ENCODE measurements at regions not wholly inside any gene's neighbourhood (a gene's known extent, or its start where the extent isn't known, plus 50 kb on each side); places are given as distances from the start of the nearest gene placed in this dataset.

GRCh38 chr10:110431659-110432058 is 66.0 kb upstream of the DUSP5 start:
- no peak overlapping the region for H2AFZ ChIP-seq
- H3K79me2 ChIP-seq: no peaks in the 10 kb centered on the region
- no peaks in the 10 kb centered on the region for H3K9me3 ChIP-seq (ENCODE audit: low read depth)
- TF ChIP-seq CTCF (IDR thresholded peaks at IDR 0.05; ENCODE audit: poor library complexity): no peak
- no peak for TF ChIP-seq EZH2 (IDR thresholded peaks at IDR 0.05; ENCODE audit: borderline replicate concordance)
- no peak for TF ChIP-seq EZH2phosphoT487 (IDR thresholded peaks at IDR 0.05; ENCODE audit: low read depth, severe bottlenecking, unreplicated experiment)
- H3K4me2 ChIP-seq: no peak overlapping the region
- no peak overlapping the region for H3K27ac ChIP-seq
- H3K27me3 ChIP-seq: no peaks in the 10 kb centered on the region
- H3K4me3 ChIP-seq: no peak overlapping the region
- DNase-seq (ENCODE audit: low spot score): no peak
- no peaks in the 10 kb centered on the region for H3K9me2 ChIP-seq (replicated peaks; ENCODE audit: insufficient read depth)
- no peaks in the 10 kb centered on the region for H3K36me3 ChIP-seq (replicated peaks; ENCODE audit: insufficient read depth, low read depth)
- no peaks in the 10 kb centered on the region for H4K20me1 ChIP-seq (ENCODE audit: insufficient read depth, poor library complexity, severe bottlenecking)
- WGBS (ENCODE audit: low lambda C conversion rate, missing lambda C conversion rate): 84% methylated on average over 7 of the region's 7 CpGs
- peaks cover 3% of the 10 kb centered on the region for H3K4me1 ChIP-seq (ENCODE audit: insufficient read depth)

- 78% methylated on average over 4 of the region's 4 CpGs for WGBS (ENCODE audit: low lambda C conversion rate, missing lambda C conversion rate)
These were observed 65.6 kb upstream of the DUSP5 start for GRCh38 chr10:110432084-110432483.

DNA sequence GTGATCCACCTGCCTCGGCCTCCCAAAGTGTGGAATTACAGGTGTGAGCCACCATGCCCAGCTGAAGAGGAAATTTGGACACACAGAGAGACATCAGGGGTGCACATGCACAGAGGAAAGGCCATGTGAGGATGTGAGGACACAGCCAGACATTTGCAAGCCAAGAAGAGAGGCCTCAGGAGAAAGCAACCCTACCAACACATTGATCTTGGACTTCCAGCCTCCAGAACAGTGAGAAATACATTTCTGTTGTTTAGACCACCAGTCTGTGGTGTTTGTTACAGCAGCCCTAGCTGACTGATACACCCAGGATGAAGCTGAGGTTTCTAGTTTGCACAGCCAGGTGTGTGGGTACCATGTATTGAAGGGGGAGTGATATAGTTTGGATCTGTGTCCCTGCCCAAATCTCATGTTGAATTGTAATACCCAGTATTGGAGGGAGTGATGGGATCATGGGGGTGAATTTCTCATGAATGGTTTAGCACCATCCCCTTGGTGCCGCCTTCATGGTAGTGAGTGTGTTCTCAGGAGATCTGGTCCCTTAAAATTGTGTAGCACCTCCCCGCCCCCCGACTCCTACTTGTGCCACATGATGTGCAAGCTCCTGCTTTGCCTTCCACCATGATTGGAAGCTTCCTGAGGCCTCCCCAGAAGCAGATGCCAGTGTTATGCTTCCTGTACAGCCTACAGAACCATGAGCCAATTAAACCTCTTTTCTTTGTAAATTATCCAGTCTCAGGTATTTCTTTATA is 64.7 kb upstream of the DUSP5 start:
- Histone ChIP-seq H3K4me1 (ENCODE audit: insufficient read depth) (no peaks in the 10 kb centered on the region), H3K9me2 (replicated peaks; ENCODE audit: insufficient read depth) (no peaks in the 10 kb centered on the region), H3K4me3 (no peak overlapping the region), H3K9me3 (ENCODE audit: low read depth) (no peaks in the 10 kb centered on the region), H3K79me2 (no peaks in the 10 kb centered on the region), H3K4me2 (no peak overlapping the region), H2AFZ (no peak overlapping the region), H4K20me1 (ENCODE audit: insufficient read depth, poor library complexity, severe bottlenecking) (no peaks in the 10 kb centered on the region), H3K27me3 (no peaks in the 10 kb centered on the region), H3K27ac (no peak overlapping the region), H3K36me3 (replicated peaks; ENCODE audit: insufficient read depth, low read depth) (no peaks in the 10 kb centered on the region)
- WGBS (ENCODE audit: low lambda C conversion rate, missing lambda C conversion rate): 97% methylated on average over 4 of the region's 4 CpGs
- TF ChIP-seq CTCF (IDR thresholded peaks at IDR 0.05; ENCODE audit: poor library complexity) (no peak), EZH2 (IDR thresholded peaks at IDR 0.05; ENCODE audit: borderline replicate concordance) (no peak), EZH2phosphoT487 (IDR thresholded peaks at IDR 0.05; ENCODE audit: low read depth, severe bottlenecking, unreplicated experiment) (no peak)
- no peak for DNase-seq (ENCODE audit: low spot score)

More at GRCh38 chr10:110432084-110432483, 65.6 kb upstream of the DUSP5 start:
- TF ChIP-seq EZH2 (IDR thresholded peaks at IDR 0.05; ENCODE audit: borderline replicate concordance) (no peak), CTCF (IDR thresholded peaks at IDR 0.05; ENCODE audit: poor library complexity) (no peak), EZH2phosphoT487 (IDR thresholded peaks at IDR 0.05; ENCODE audit: low read depth, severe bottlenecking, unreplicated experiment) (no peak)
- H3K27ac ChIP-seq: no peak overlapping the region
- no peaks in the 10 kb centered on the region for H4K20me1 ChIP-seq (ENCODE audit: insufficient read depth, poor library complexity, severe bottlenecking)
- no peaks in the 10 kb centered on the region for H3K36me3 ChIP-seq (replicated peaks; ENCODE audit: insufficient read depth, low read depth)
- DNase-seq (ENCODE audit: low spot score): no peak
- H3K4me3 ChIP-seq: no peak overlapping the region
- H3K79me2 ChIP-seq: no peaks in the 10 kb centered on the region
- H3K4me2 ChIP-seq: no peak overlapping the region
- no peaks in the 10 kb centered on the region for H3K9me3 ChIP-seq (ENCODE audit: low read depth)
- no peaks in the 10 kb centered on the region for H3K4me1 ChIP-seq (ENCODE audit: insufficient read depth)
- H3K27me3 ChIP-seq: no peaks in the 10 kb centered on the region
- H3K9me2 ChIP-seq (replicated peaks; ENCODE audit: insufficient read depth): no peaks in the 10 kb centered on the region
- no peak overlapping the region for H2AFZ ChIP-seq
